Left ventricle myocardium superior (tissue), 1 donor: ENCODE measurements at regions not wholly inside any gene's neighbourhood (a gene's known extent, or its start where the extent isn't known, plus 50 kb on each side); places are given as distances from the start of the nearest gene placed in this dataset.
"Not testable (repeated sequence)": the region's sequence is repeated elsewhere in the genome, so short reads cannot be mapped to it uniquely, and the experiment has no call there.

ENCODE experiments used
- ATAC-seq: fragments of 200-7000 bp; cut with Tn5 transposase; one replicate; pipeline ENCODE4 v1.9.1; 2020; ENCODE audit warnings: mild to moderate bottlenecking, moderate library complexity
- DNase-seq: peaks from one replicate; pipeline ENCODE4 v3.0.0-alpha.2; 2020
- intact Hi-C: fragments of 100-400 bp; cut with micrococcal nuclease; formaldehyde crosslinking; loops from one replicate; pipeline ENCODE4 v1.11.0; 2022
- donor health status: DM: no; HTN: yes; CAD: no; lungs with severe emphysema.

GRCh38 chr3:78178740-78179363, 1139.0 kb downstream of the ROBO2 start:
- intact Hi-C loops: no loop called here
- ATAC-seq (no peak), DNase-seq (no peak)

GRCh38 chr3:78183906-78184599, 1144.2 kb downstream of the ROBO2 start:
- no peak for ATAC-seq

GRCh38 chr3:78186404-78186803, 1146.5 kb downstream of the ROBO2 start:
- ATAC-seq: peak; percentile 78
- intact Hi-C loops: no loop called here
- peak; percentile 31 for DNase-seq

More at GRCh38 chr3:78183906-78184599, 1144.2 kb downstream of the ROBO2 start:
- intact Hi-C loops: no loop called here
- DNase-seq: no peak

GRCh38 chr3:78201091-78201490, 1161.2 kb downstream of the ROBO2 start:
- ATAC-seq (no peak), DNase-seq (no peak)
- intact Hi-C loops: no loop called here

- intact Hi-C loops: no loop called here
- no peak for DNase-seq
- peak; percentile 40 for ATAC-seq
Measured at GRCh38 chr3:78204977-78205376, 1165.1 kb downstream of the ROBO2 start.

- no peak for ATAC-seq
- no peak for DNase-seq
- intact Hi-C loops: no loop called here
Measured at GRCh38 chr3:78221300-78221699, 1181.4 kb downstream of the ROBO2 start.

- intact Hi-C loops: no loop called here
- no peak for ATAC-seq
- DNase-seq: no peak
Measured at GRCh38 chr3:78221796-78222195, 1181.9 kb downstream of the ROBO2 start.

- no peak for ATAC-seq
- DNase-seq: no peak
- intact Hi-C loops: no loop called here
Measured at GRCh38 chr3:78235841-78236240, 1195.9 kb downstream of the ROBO2 start.

GRCh38 chr3:78238811-78239210, 1198.9 kb downstream of the ROBO2 start:
- DNase-seq (no peak), ATAC-seq (no peak)
- intact Hi-C loops: no loop called here

- DNase-seq: no peak
- ATAC-seq: no peak
- intact Hi-C loops: no loop called here
Measured at GRCh38 chr3:78242724-78243123, 1202.8 kb downstream of the ROBO2 start.

- no peak for ATAC-seq
Measured at GRCh38 chr3:78244136-78244535, 1204.2 kb downstream of the ROBO2 start.

GRCh38 chr3:78249294-78249693, 1209.4 kb downstream of the ROBO2 start:
- ATAC-seq (no peak), DNase-seq (no peak)
- intact Hi-C loops: no loop called here

More at GRCh38 chr3:78244136-78244535, 1204.2 kb downstream of the ROBO2 start:
- DNase-seq: no peak
- intact Hi-C loops: no loop called here

GRCh38 chr3:78253860-78254259, 1214.0 kb downstream of the ROBO2 start:
- intact Hi-C loops: no loop called here
- no peak for ATAC-seq
- DNase-seq: no peak

- no peak for ATAC-seq
- no peak for DNase-seq
- intact Hi-C loops: no loop called here
Measured at GRCh38 chr3:78255403-78255802, 1215.5 kb downstream of the ROBO2 start.

GRCh38 chr3:78256123-78256522, 1216.2 kb downstream of the ROBO2 start:
- DNase-seq (no peak), ATAC-seq (no peak)
- intact Hi-C loops: no loop called here

GRCh38 chr3:78257951-78258530, 1218.1 kb downstream of the ROBO2 start:
- intact Hi-C loops: no loop called here
- ATAC-seq: no peak
- DNase-seq: no peak

GRCh38 chr3:78258798-78259197, 1218.9 kb downstream of the ROBO2 start:
- ATAC-seq (no peak), DNase-seq (no peak)
- intact Hi-C loops: no loop called here

GRCh38 chr3:78260388-78260787, 1220.5 kb downstream of the ROBO2 start:
- intact Hi-C loops: no loop called here
- ATAC-seq: no peak
- DNase-seq: no peak

- intact Hi-C loops, DNase-seq, ATAC-seq: not testable (repeated sequence)
Measured at GRCh38 chr3:78266550-78266949, 1226.7 kb downstream of the ROBO2 start.

GRCh38 chr3:78267235-78267634, 1227.3 kb downstream of the ROBO2 start:
- ATAC-seq: no peak
- intact Hi-C loops: no loop called here
- DNase-seq: no peak

GRCh38 chr3:78268087-78268486, 1228.2 kb downstream of the ROBO2 start:
- DNase-seq: no peak
- no peak for ATAC-seq
- intact Hi-C loops: no loop called here
